H1 (cell line): ENCODE measurements at regions not wholly inside any gene's neighbourhood (a gene's known extent, or its start where the extent isn't known, plus 50 kb on each side); places are given as distances from the start of the nearest gene placed in this dataset.

Experiments
- CTCF ChIA-PET: fragments of 300-600 bp; sonication (Branson Sonifier 250); formaldehyde crosslinking; loops from one replicate; lab custom pipeline; 2021; ENCODE audit not compliant: partially characterized antibody; lab: Charles Lee
- POLR2A ChIA-PET: fragments of 300-600 bp; sonication (Branson Sonifier 250); formaldehyde crosslinking; loops from one replicate; lab custom pipeline; 2021; ENCODE audit warnings: inconsistent platforms; ENCODE audit not compliant: partially characterized antibody; lab: Charles Lee
- DNase-seq, 2 experiments: peaks; one replicate each; pipeline versions ENCODE4 v3.0.0 to v3.0.0-alpha.2; 2010 to 2022; ENCODE audit warnings: low spot score in 2 of 2, low read depth in 1 of 2, mixed read lengths in 1 of 2
- FAIRE-seq: peaks from 2 replicates; lab custom pipeline; 2011; peaks lifted over from hg19 to GRCh38; lab: Jason Lieb, UNC
- H2AFZ ChIP-seq: 2 replicates; pipeline ENCODE4 v1.8.1; 2012; ENCODE audit warnings: low read length, inconsistent platforms
- H2AK5ac ChIP-seq: 2 replicates; pipeline ENCODE4 v1.6.1; 2013; ENCODE audit warnings: low read depth, low read length
- H2BK120ac ChIP-seq: replicated peaks from 2 replicates; pipeline ENCODE3; 2013; ENCODE audit warnings: low read depth, low read length, inconsistent platforms
- H2BK12ac ChIP-seq: 2 replicates; pipeline ENCODE4 v1.6.1; 2013; ENCODE audit warnings: low read depth, low read length
- H2BK15ac ChIP-seq: 2 replicates; pipeline ENCODE4 v1.6.1; 2013; ENCODE audit warnings: low read length
- H2BK20ac ChIP-seq: 2 replicates; pipeline ENCODE4 v1.6.1; 2013; ENCODE audit warnings: low read length
- H2BK5ac ChIP-seq: 2 replicates; pipeline ENCODE4 v1.6.1; 2013; ENCODE audit warnings: low read depth, low read length
- H3K14ac ChIP-seq: 2 replicates; pipeline ENCODE4 v1.6.1; 2013; ENCODE audit warnings: inconsistent platforms; ENCODE audit not compliant: insufficient read length
- H3K18ac ChIP-seq: 2 replicates; pipeline ENCODE4 v1.6.1; 2013; ENCODE audit warnings: low read length; ENCODE audit errors: extremely low read depth
- H3K23ac ChIP-seq: 2 replicates; pipeline ENCODE4 v1.6.1; 2013; ENCODE audit warnings: inconsistent platforms; ENCODE audit not compliant: insufficient read length
- H3K23me2 ChIP-seq: 2 replicates; pipeline ENCODE4 v1.6.1; 2013; ENCODE audit warnings: low read depth, low read length
- H3K27ac ChIP-seq: 2 replicates; pipeline ENCODE4 v1.6.1; 2011; ENCODE audit warnings: low read depth, low read length, inconsistent platforms
- H3K27me3 ChIP-seq, 4 experiments: replicated peaks in 1 of 4; 1 replicate in 1 of 4; 2 replicates in 3 of 4; pipeline versions ENCODE4 v1.6.1 to v1.8.1; 2011 to 2013; ENCODE audit warnings: low read length in 3 of 4, mild to moderate bottlenecking in 3 of 4, inconsistent platforms in 2 of 4, mixed read lengths in 2 of 4, moderate library complexity in 1 of 4; ENCODE audit not compliant: control insufficient read depth in 3 of 4, insufficient read depth in 3 of 4; ENCODE audit errors: extremely low read depth in 1 of 4
- H3K36me3 ChIP-seq, 4 experiments: 2 replicates each; pipeline versions ENCODE4 v1.6.1 to v1.8.1; 2011 to 2013; ENCODE audit warnings: mild to moderate bottlenecking in 4 of 4, low read length in 3 of 4, moderate library complexity in 2 of 4, control low read depth in 1 of 4, inconsistent platforms in 1 of 4; ENCODE audit not compliant: insufficient read depth in 4 of 4, control insufficient read depth in 2 of 4
- H3K4ac ChIP-seq: replicated peaks from 2 replicates; pipeline ENCODE3; 2013; ENCODE audit warnings: low read length, low read depth, mixed read lengths, inconsistent platforms; ENCODE audit not compliant: insufficient read length
- H3K4me1 ChIP-seq, 4 experiments: replicated peaks in 1 of 4; 1 replicate in 1 of 4; 2 replicates in 3 of 4; pipeline versions ENCODE4 v1.6.1 to v1.8.1; 2011 to 2013; ENCODE audit warnings: low read length in 3 of 4, inconsistent platforms in 2 of 4, mixed read lengths in 1 of 4; ENCODE audit not compliant: insufficient read depth in 4 of 4, control insufficient read depth in 3 of 4
- H3K4me2 ChIP-seq, 2 experiments: 2 replicates each; pipeline versions ENCODE4 v1.6.1 to v1.8.1; 2011 to 2013; ENCODE audit warnings: low read depth in 2 of 2, low read length in 2 of 2, control low read depth in 1 of 2, inconsistent platforms in 1 of 2, mild to moderate bottlenecking in 1 of 2; ENCODE audit not compliant: insufficient read depth in 1 of 2
- H3K4me3 ChIP-seq, 4 experiments: fragments of 200-600, 300-600 bp in 1 of 4; sonication (generic), shearing (Covaris generic), sonication (Bioruptor Twin) in 1 of 4; 2 replicates each; pipeline versions ENCODE4 v1.5.1 to v1.8.1; 2011 to 2016; ENCODE audit warnings: low read length in 4 of 4, low read depth in 3 of 4, control low read depth in 2 of 4, inconsistent platforms in 2 of 4, mild to moderate bottlenecking in 2 of 4, mixed read lengths in 1 of 4, moderate library complexity in 1 of 4; ENCODE audit not compliant: insufficient read depth in 2 of 4; ENCODE audit errors: extremely low read depth in 1 of 4
- H3K56ac ChIP-seq: replicated peaks from 2 replicates; pipeline ENCODE3; 2013; ENCODE audit warnings: low read depth, mild to moderate bottlenecking, mixed read lengths, low read length, inconsistent platforms; ENCODE audit not compliant: insufficient read length
- H3K79me1 ChIP-seq: 2 replicates; pipeline ENCODE4 v1.6.1; 2013; ENCODE audit warnings: low read depth, low read length, control low read depth
- H3K79me2 ChIP-seq, 2 experiments: 2 replicates each; pipeline versions ENCODE4 v1.6.1 to v1.8.1; 2012 to 2013; ENCODE audit warnings: low read length in 2 of 2, mild to moderate bottlenecking in 2 of 2, inconsistent platforms in 1 of 2; ENCODE audit not compliant: insufficient read depth in 2 of 2, control insufficient read depth in 1 of 2
- H3K9ac ChIP-seq, 4 experiments: replicated peaks in 1 of 4; 1 replicate in 1 of 4; 2 replicates in 3 of 4; pipeline versions ENCODE4 v1.6.1 to v1.8.1; 2011 to 2013; ENCODE audit warnings: low read depth in 3 of 4, low read length in 3 of 4, control low read depth in 2 of 4, mild to moderate bottlenecking in 2 of 4, moderate library complexity in 2 of 4, inconsistent platforms in 1 of 4; ENCODE audit errors: extremely low read depth in 1 of 4
- H3K9me3 ChIP-seq, 2 experiments: 2 replicates each; pipeline versions ENCODE4 v1.6.1 to v1.8.1; 2012 to 2013; ENCODE audit warnings: mild to moderate bottlenecking in 2 of 2, moderate library complexity in 2 of 2, control low read depth in 1 of 2, inconsistent platforms in 1 of 2, low read depth in 1 of 2, low read length in 1 of 2, mixed read lengths in 1 of 2; ENCODE audit not compliant: insufficient read depth in 2 of 2
- H4K20me1 ChIP-seq, 2 experiments: replicated peaks in 1 of 2; 2 replicates each; pipeline versions ENCODE3 to v1.8.1; 2011 to 2013; ENCODE audit warnings: inconsistent platforms in 2 of 2, low read length in 2 of 2, mild to moderate bottlenecking in 1 of 2; ENCODE audit not compliant: insufficient read depth in 2 of 2, control insufficient read depth in 1 of 2
- H4K5ac ChIP-seq: 2 replicates; pipeline ENCODE4 v1.6.1; 2013; ENCODE audit warnings: low read length, low read depth, mixed read lengths, inconsistent platforms; ENCODE audit not compliant: insufficient read length
- H4K8ac ChIP-seq: 2 replicates; pipeline ENCODE4 v1.8.0; 2013; ENCODE audit warnings: mild to moderate bottlenecking, moderate library complexity, low read length, inconsistent platforms; ENCODE audit not compliant: insufficient read depth; ENCODE audit errors: extremely low read depth
- H4K91ac ChIP-seq: replicated peaks from 2 replicates; pipeline ENCODE3; 2013; ENCODE audit warnings: low read length, mixed read lengths, inconsistent platforms; ENCODE audit not compliant: insufficient read length
- EZH2 ChIP-seq: fragments of 200-600 bp; sonication (generic); IDR thresholded peaks from 2 replicates; pipeline ENCODE4 v1.7.1; 2012; ENCODE audit warnings: low read depth, mild to moderate bottlenecking, moderate library complexity, low read length, inconsistent platforms; ENCODE audit not compliant: severe bottlenecking
- POU5F1 ChIP-seq: IDR thresholded peaks from 2 replicates; pipeline ENCODE4 v1.6.1; 2011; ENCODE audit warnings: low read depth, mild to moderate bottlenecking, low read length, moderate library complexity
- WGBS, 2 experiments: shearing (Covaris generic) in 1 of 2; methylation state at CpG; one replicate each; pipeline versions ENCODE4 v1.1.6 to v1.1.7; 2013 to 2015; ENCODE audit warnings: low lambda C conversion rate in 2 of 2, mixed read lengths in 2 of 2, inconsistent platforms in 1 of 2, low coverage in 1 of 2, missing lambda C conversion rate in 1 of 2; ENCODE audit not compliant: insufficient replicate concordance in 2 of 2, insufficient coverage in 1 of 2, insufficient read length in 1 of 2; ENCODE audit errors: extremely low coverage in 1 of 2, missing lambda C conversion rate in 1 of 2; 5-methylcytosine and 5-hydroxymethylcytosine counted together

GRCh38 chr6:156197513-156197912, 579.7 kb upstream of the ARID1B start:
- POLR2A ChIA-PET: no interaction called here
- no peaks in the 10 kb centered on the region; the same call in 1 of the 2 replicates for H3K23me2 ChIP-seq
- FAIRE-seq: no peak
- H3K4me3 ChIP-seq: no peak overlapping the region
- H2BK120ac ChIP-seq: no peak overlapping the region
- H3K9ac ChIP-seq: no peak overlapping the region; a peak in 1 of 7 replicates
- H3K18ac ChIP-seq: no peak overlapping the region
- H3K9me3 ChIP-seq: no peaks in the 10 kb centered on the region
- H4K5ac ChIP-seq: no peak overlapping the region
- no peak overlapping the region for H3K23ac ChIP-seq
- no peak overlapping the region for H4K8ac ChIP-seq
- H2BK15ac ChIP-seq: no peak overlapping the region
- no peak overlapping the region for H4K91ac ChIP-seq
- no peak overlapping the region for H2BK20ac ChIP-seq
- no peaks in the 10 kb centered on the region for H3K27me3 ChIP-seq
- CTCF ChIA-PET: interaction anchor here (1.3 kb wide), 1 partner anchor 12 kb away, joined by 5 read pairs; no protein-coding TSS in a partner anchor
- no peak overlapping the region for H2AK5ac ChIP-seq
- H3K4me1 ChIP-seq: no peaks in the 10 kb centered on the region
- DNase-seq: no peak
- no peak overlapping the region for H2BK12ac ChIP-seq
- H2AFZ ChIP-seq: no peak overlapping the region
- H3K4me2 ChIP-seq: no peak overlapping the region
- no peak overlapping the region for H3K56ac ChIP-seq
- H3K27ac ChIP-seq: no peak overlapping the region
- H3K14ac ChIP-seq: no peak overlapping the region
- no peaks in the 10 kb centered on the region for H4K20me1 ChIP-seq
- H3K79me2 ChIP-seq: no peaks in the 10 kb centered on the region
- H2BK5ac ChIP-seq: no peak overlapping the region
- no peak overlapping the region for H3K4ac ChIP-seq
- H3K79me1 ChIP-seq: no peaks in the 10 kb centered on the region
- H3K36me3 ChIP-seq: no peaks in the 10 kb centered on the region
- WGBS, 2 experiments: 86% methylated on average over 2 of the region's 2 CpGs; no CpG with 5 or more reads in 1 of the 2 experiments
- TF ChIP-seq EZH2: no peak
- no peak for TF ChIP-seq POU5F1
